ENCODE measurements at regions not wholly inside any gene's neighbourhood (a gene's known extent, or its start where the extent isn't known, plus 50 kb on each side); places are given as distances from the start of the nearest gene placed in this dataset.

GRCh38 chr13:53201454-53202225 is 173.0 kb downstream of the OLFM4 start:
- peak; percentile 80 for DNase-seq (ENCODE audit: low spot score)

- DNase-seq (ENCODE audit: low spot score), result no peak
Measured at GRCh38 chr13:53204598-53204997, 176.0 kb downstream of the OLFM4 start.

GRCh38 chr13:53206455-53206854 is 177.8 kb downstream of the OLFM4 start:
- DNase-seq (ENCODE audit: low spot score), result no peak

- no peak for DNase-seq (ENCODE audit: low spot score)
Measured at GRCh38 chr13:53207556-53207955, 178.9 kb downstream of the OLFM4 start.

GRCh38 chr13:53214433-53214832 is 185.8 kb downstream of the OLFM4 start:
- no peak for DNase-seq (ENCODE audit: low spot score)

GRCh38 chr13:53215563-53215962 is 186.9 kb downstream of the OLFM4 start:
- DNase-seq (ENCODE audit: low spot score), result no peak

GRCh38 chr13:53216773-53217172 is 188.2 kb downstream of the OLFM4 start:
- DNase-seq (ENCODE audit: low spot score), result no peak

GRCh38 chr13:53217194-53217593 is 188.6 kb downstream of the OLFM4 start:
- no peak for DNase-seq (ENCODE audit: low spot score)

GRCh38 chr13:53220038-53220437 is 191.4 kb downstream of the OLFM4 start:
- DNase-seq (ENCODE audit: low spot score), result no peak

- DNase-seq (ENCODE audit: low spot score), result peak; percentile 51
Measured at GRCh38 chr13:53237696-53238095, 209.1 kb downstream of the OLFM4 start.

- DNase-seq (ENCODE audit: low spot score), result no peak
Measured at GRCh38 chr13:53238261-53238660, 209.6 kb downstream of the OLFM4 start.

GRCh38 chr13:53240401-53241025 is 211.9 kb downstream of the OLFM4 start:
- DNase-seq (ENCODE audit: low spot score), result no peak

GRCh38 chr13:53241891-53242348 is 213.3 kb downstream of the OLFM4 start:
- no peak for DNase-seq (ENCODE audit: low spot score)

- DNase-seq (ENCODE audit: low spot score), result no peak
Measured at GRCh38 chr13:53249236-53249635, 220.6 kb downstream of the OLFM4 start.

- no peak for DNase-seq (ENCODE audit: low spot score)
Measured at GRCh38 chr13:53250272-53250875, 221.8 kb downstream of the OLFM4 start.

- no peak for DNase-seq (ENCODE audit: low spot score)
Measured at GRCh38 chr13:53250977-53251376, 222.4 kb downstream of the OLFM4 start.

- no peak for DNase-seq (ENCODE audit: low spot score)
Measured at GRCh38 chr13:53254500-53254899, 225.9 kb downstream of the OLFM4 start.

- DNase-seq (ENCODE audit: low spot score), result no peak
Measured at GRCh38 chr13:53255795-53256194, 227.2 kb downstream of the OLFM4 start.

GRCh38 chr13:53260594-53260993 is 232.0 kb downstream of the OLFM4 start:
- no peak for DNase-seq (ENCODE audit: low spot score)

- no peak for DNase-seq (ENCODE audit: low spot score)
Measured at GRCh38 chr13:53264751-53265385, 236.3 kb downstream of the OLFM4 start.

GRCh38 chr13:53266757-53267156 is 238.1 kb downstream of the OLFM4 start:
- DNase-seq (ENCODE audit: low spot score), result no peak

GRCh38 chr13:53269634-53270033 is 241.0 kb downstream of the OLFM4 start:
- DNase-seq (ENCODE audit: low spot score), result no peak

GRCh38 chr13:53272873-53273272 is 244.3 kb downstream of the OLFM4 start:
- DNase-seq (ENCODE audit: low spot score), result no peak

Measured in ecto neural progenitor cell (in vitro differentiated cells).